Natural killer cell (primary cell): ENCODE measurements at regions not wholly inside any gene's neighbourhood (a gene's known extent, or its start where the extent isn't known, plus 50 kb on each side); places are given as distances from the start of the nearest gene placed in this dataset.
"Not testable (repeated sequence)": the region's sequence is repeated elsewhere in the genome, so short reads cannot be mapped to it uniquely, and the experiment has no call there.

Experiments
- ATAC-seq, 3 donors: fragments of 150-1000 bp in 2 of 3; fragments of 200-7000 bp in 1 of 3; cut with Tn5 transposase; 1 replicate in 1 of 3; 2 replicates in 2 of 3; pipeline ENCODE4 v1.10.0; 2021; ENCODE audit warnings: mild to moderate bottlenecking in 2 of 3, moderate library complexity in 2 of 3
- DNase-seq, 2 donors: peaks; one replicate each; pipeline versions ENCODE4 v3.0.0 to v3.0.0-alpha.2; 2013 to 2021; ENCODE audit warnings: mixed read lengths in 1 of 2
- H3K27ac ChIP-seq: one replicate; pipeline ENCODE4 v1.5.1; 2013; ENCODE audit warnings: mild to moderate bottlenecking, low read length
- H3K27me3 ChIP-seq: one replicate; pipeline ENCODE4 v1.6.1; 2013; ENCODE audit warnings: low read length; ENCODE audit not compliant: control insufficient read depth, insufficient read depth
- H3K36me3 ChIP-seq: one replicate; pipeline ENCODE4 v1.6.1; 2013; ENCODE audit warnings: low read length; ENCODE audit not compliant: control insufficient read depth, insufficient read depth
- H3K4me1 ChIP-seq: one replicate; pipeline ENCODE4 v1.6.1; 2013; ENCODE audit warnings: low read length; ENCODE audit not compliant: control insufficient read depth, insufficient read depth
- H3K4me3 ChIP-seq: one replicate; pipeline ENCODE4 v1.5.1; 2013; ENCODE audit warnings: low read length
- H3K9me3 ChIP-seq: one replicate; pipeline ENCODE4 v1.6.1; 2013; ENCODE audit warnings: low read length; ENCODE audit not compliant: control insufficient read depth, insufficient read depth
- H3K27ac Mint-ChIP-seq, 2 donors: one replicate each; pipeline ENCODE4 v1.8.0; 2022; ENCODE audit warnings: mild to moderate bottlenecking in 2 of 2, mixed read lengths in 2 of 2, moderate library complexity in 1 of 2
- H3K27me3 Mint-ChIP-seq, 2 donors: one replicate each; pipeline ENCODE4 v1.8.0; 2022; ENCODE audit warnings: low read depth in 2 of 2, mixed read lengths in 2 of 2
- H3K36me3 Mint-ChIP-seq: one replicate; pipeline ENCODE4 v1.8.0; 2022; ENCODE audit warnings: mixed read lengths
- H3K4me1 Mint-ChIP-seq, 2 donors: one replicate each; pipeline ENCODE4 v1.8.0; 2022; ENCODE audit warnings: mixed read lengths in 2 of 2
- H3K4me3 Mint-ChIP-seq: one replicate; pipeline ENCODE4 v1.8.0; 2022; ENCODE audit warnings: mild to moderate bottlenecking, moderate library complexity, mixed read lengths
- H3K9me3 Mint-ChIP-seq, 2 donors: one replicate each; pipeline ENCODE4 v1.8.0; 2022; ENCODE audit warnings: mixed read lengths in 2 of 2
- CTCF ChIP-seq: fragments of 200-600 bp; IDR thresholded peaks from one replicate; pipeline ENCODE4 v1.8.0; 2022; ENCODE audit warnings: antibody characterized with exemption
- WGBS: methylation state at CpG from one replicate; pipeline ENCODE4 v1.1.7; 2013; ENCODE audit warnings: missing lambda C conversion rate; ENCODE audit not compliant: insufficient coverage; 5-methylcytosine and 5-hydroxymethylcytosine counted together
- intact Hi-C: fragments of 100-400 bp; cut with micrococcal nuclease; formaldehyde crosslinking; loops from one replicate; pipeline ENCODE4 v1.14.2; 2022

GRCh38 chr6:141877275-141877983, 255.3 kb upstream of the GJE1 start:
- intact Hi-C loops, result no loop called here

GRCh38 chr6:141874930-141875602, 257.7 kb upstream of the GJE1 start:
- Mint-ChIP-seq H3K9me3 (peaks cover 3 to 13% of the 10 kb centered on the region in 2 donors), H3K27ac (no peak overlapping the region), H3K36me3 (no peaks in the 10 kb centered on the region), H3K27me3 (no peaks in the 10 kb centered on the region), H3K4me1 (peaks cover 0 to 4% of the 10 kb centered on the region in 2 donors), H3K4me3 (no peak overlapping the region)
- TF ChIP-seq CTCF, result no peak
- intact Hi-C loops, result no loop called here
- WGBS, result 62% methylated on average over 6 of the region's 6 CpGs
- H3K4me1 ChIP-seq, result no peaks in the 10 kb centered on the region
- no peaks in the 10 kb centered on the region for H3K36me3 ChIP-seq
- no peak for DNase-seq
- H3K9me3 ChIP-seq, result no peaks in the 10 kb centered on the region
- no peak overlapping the region for H3K27ac ChIP-seq
- no peaks in the 10 kb centered on the region for H3K27me3 ChIP-seq
- no peak for ATAC-seq
- H3K4me3 ChIP-seq, result no peak overlapping the region

More at GRCh38 chr6:141877275-141877983, 255.3 kb upstream of the GJE1 start:
- ATAC-seq, result no peak
- no peaks in the 10 kb centered on the region for H3K27me3 ChIP-seq
- H3K36me3 ChIP-seq, result no peaks in the 10 kb centered on the region
- Mint-ChIP-seq H3K27ac (no peak overlapping the region), H3K27me3 (no peaks in the 10 kb centered on the region), H3K9me3 (peaks cover 6 to 13% of the 10 kb centered on the region in 2 donors), H3K4me3 (no peak overlapping the region), H3K36me3 (no peaks in the 10 kb centered on the region), H3K4me1 (no peaks in the 10 kb centered on the region)
- H3K9me3 ChIP-seq, result no peaks in the 10 kb centered on the region
- 93% methylated on average over 2 of the region's 2 CpGs for WGBS
- H3K27ac ChIP-seq, result no peak overlapping the region
- no peaks in the 10 kb centered on the region for H3K4me1 ChIP-seq
- no peak for DNase-seq
- H3K4me3 ChIP-seq, result no peak overlapping the region
- TF ChIP-seq CTCF, result no peak

DNA sequence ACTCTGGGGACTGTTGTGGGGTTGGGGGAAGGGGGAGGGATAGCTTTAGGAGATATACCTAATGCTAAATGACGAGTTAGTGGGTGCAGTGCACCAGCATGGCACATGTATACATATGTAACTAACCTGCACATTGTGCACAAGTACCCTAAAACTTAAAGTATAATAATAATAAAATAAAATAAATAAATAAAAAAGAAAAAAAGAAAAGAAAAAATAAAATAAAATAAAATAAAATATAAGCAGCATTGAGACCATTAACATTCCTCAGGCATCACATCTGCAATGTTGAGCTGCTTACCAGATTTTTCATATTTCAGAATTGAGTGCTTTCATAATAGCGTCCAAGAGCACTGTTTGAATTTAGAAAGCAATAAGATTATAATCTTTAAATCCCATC, 263.2 kb upstream of the GJE1 start:
- H3K9me3 Mint-ChIP-seq, result peaks cover 3 to 11% of the 10 kb centered on the region in 2 donors
- H3K27ac ChIP-seq, H3K36me3 Mint-ChIP-seq, H3K4me1 ChIP-seq, H3K27me3 Mint-ChIP-seq, ATAC-seq, intact Hi-C loops, H3K4me1 Mint-ChIP-seq, H3K36me3 ChIP-seq, DNase-seq, H3K4me3 Mint-ChIP-seq, H3K27ac Mint-ChIP-seq, H3K9me3 ChIP-seq, H3K4me3 ChIP-seq, H3K27me3 ChIP-seq: not testable (repeated sequence)
- no CpG with 5 or more reads among the region's 2 CpGs for WGBS

DNA sequence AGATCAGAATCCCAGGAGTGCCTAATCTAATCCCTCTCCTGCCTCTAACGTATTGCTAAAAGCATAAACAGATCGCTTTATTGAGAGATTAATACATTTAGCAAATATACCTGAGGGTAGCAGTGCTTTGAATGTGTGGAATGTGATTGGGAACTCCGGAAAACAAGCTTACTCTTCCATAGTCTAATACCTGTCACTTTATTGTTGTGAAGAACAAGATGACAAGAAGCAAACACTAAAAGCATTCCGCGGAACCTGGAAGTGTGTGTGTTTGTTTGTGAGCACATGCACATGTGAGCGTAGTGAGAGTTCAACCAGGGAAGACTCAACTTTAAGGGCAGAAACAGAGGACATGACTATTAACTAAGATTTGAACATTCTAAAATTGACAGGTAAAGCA, 265.0 kb upstream of the GJE1 start:
- no peak for TF ChIP-seq CTCF
- Histone ChIP-seq H3K27me3 (no peaks in the 10 kb centered on the region), H3K27ac (no peak overlapping the region), H3K4me3 (no peak overlapping the region), H3K36me3 (no peaks in the 10 kb centered on the region), H3K4me1 (no peaks in the 10 kb centered on the region), H3K9me3 (no peaks in the 10 kb centered on the region)
- no peak for DNase-seq
- Mint-ChIP-seq H3K9me3 (peaks cover 3 to 11% of the 10 kb centered on the region in 2 donors), H3K27ac (no peak overlapping the region), H3K4me1 (peaks cover 0 to 7% of the 10 kb centered on the region in 2 donors), H3K4me3 (no peak overlapping the region), H3K27me3 (no peaks in the 10 kb centered on the region), H3K36me3 (no peaks in the 10 kb centered on the region)
- intact Hi-C loops, result no loop called here
- ATAC-seq, result no peak
- 90% methylated on average over 4 of the region's 6 CpGs for WGBS
